Kidney (tissue), 13 donors: ENCODE measurements at regions not wholly inside any gene's neighbourhood (a gene's known extent, or its start where the extent isn't known, plus 50 kb on each side); places are given as distances from the start of the nearest gene placed in this dataset.

Experiments used
- DNase-seq, 5 donors: peaks; one replicate each; pipeline ENCODE4 v3.0.0-alpha.2; 2013 to 2020
- FAIRE-seq: peaks from 2 replicates; lab custom pipeline; 2012; peaks lifted over from hg19 to GRCh38; lab: Jason Lieb, UNC
- H3K27ac ChIP-seq, 2 donors: one replicate each; pipeline ENCODE4 v1.7.0; 2013; ENCODE audit warnings: low read depth in 2 of 2, low read length in 2 of 2, inconsistent platforms in 1 of 2
- H3K27me3 ChIP-seq: one replicate; pipeline ENCODE4 v1.7.1; 2013; ENCODE audit warnings: low read length, inconsistent platforms; ENCODE audit not compliant: control insufficient read depth, insufficient read depth
- H3K36me3 ChIP-seq, 3 donors: one replicate each; pipeline versions ENCODE4 v1.7.0 to v1.7.1; 2013; ENCODE audit warnings: low read length in 3 of 3, control low read depth in 1 of 3, inconsistent platforms in 1 of 3; ENCODE audit not compliant: insufficient read depth in 3 of 3, control insufficient read depth in 2 of 3
- H3K4me1 ChIP-seq, 3 donors: one replicate each; pipeline versions ENCODE4 v1.7.0 to v1.7.1; 2013; ENCODE audit warnings: low read length in 3 of 3, inconsistent platforms in 1 of 3, low read depth in 1 of 3; ENCODE audit not compliant: control insufficient read depth in 2 of 3, insufficient read depth in 2 of 3
- H3K4me3 ChIP-seq, 3 donors: one replicate each; pipeline versions ENCODE4 v1.7.0 to v1.8.1; 2013; ENCODE audit warnings: low read length in 3 of 3, control low read depth in 1 of 3, inconsistent platforms in 1 of 3
- H3K9ac ChIP-seq, 3 donors: one replicate each; pipeline versions ENCODE4 v1.7.0 to v1.7.1; 2013; ENCODE audit warnings: low read length in 3 of 3, control low read depth in 1 of 3, inconsistent platforms in 1 of 3
- H3K9me3 ChIP-seq, 3 donors: one replicate each; pipeline versions ENCODE4 v1.7.0 to v1.7.1; 2013; ENCODE audit warnings: low read length in 3 of 3, control low read depth in 1 of 3, inconsistent platforms in 1 of 3; ENCODE audit not compliant: control insufficient read depth in 2 of 3, insufficient read depth in 1 of 3
- CTCF ChIP-seq: IDR thresholded peaks from 3 replicates; pipeline ENCODE4 v1.5.1; 2012; ENCODE audit warnings: mild to moderate bottlenecking, moderate library complexity, borderline replicate concordance; ENCODE audit not compliant: insufficient read depth; ENCODE audit errors: extremely low read depth
- intact Hi-C: fragments of 100-400 bp; cut with DNase I; formaldehyde crosslinking; loops from one replicate; pipeline ENCODE4 v1.11.1; 2022
- donor health status: control.
- donor health status: control.
- donor health status: control.
- donor health status: control.
- donor health status: control.
- donor health status: DM: yes; HTN: yes; CAD: no.
- donor health status: Normal renal cell carcinoma (clear cell type).

GRCh38 chr2:66014450-66014849 lies 420.5 kb upstream of the MEIS1 start:
- Histone ChIP-seq H3K27me3 (no peaks in the 10 kb centered on the region), H3K9ac (no peak overlapping the region), H3K4me1 (no peaks in the 10 kb centered on the region), H3K36me3 (no peaks in the 10 kb centered on the region), H3K4me3 (no peak overlapping the region), H3K27ac (no peak overlapping the region), H3K9me3 (no peaks in the 10 kb centered on the region)
- FAIRE-seq = no peak
- no peak for DNase-seq
- TF ChIP-seq CTCF = no peak
- intact Hi-C loops = no loop called here

GRCh38 chr2:66013456-66013855 lies 421.5 kb upstream of the MEIS1 start:
- Histone ChIP-seq H3K36me3 (no peaks in the 10 kb centered on the region), H3K9me3 (no peaks in the 10 kb centered on the region), H3K4me3 (no peak overlapping the region), H3K27me3 (no peaks in the 10 kb centered on the region), H3K4me1 (no peaks in the 10 kb centered on the region), H3K27ac (no peak overlapping the region), H3K9ac (no peak overlapping the region)
- no peak for FAIRE-seq
- intact Hi-C loops = no loop called here
- DNase-seq = no peak
- TF ChIP-seq CTCF = no peak

- DNase-seq = no peak
- Histone ChIP-seq H3K4me1 (no peaks in the 10 kb centered on the region), H3K36me3 (no peaks in the 10 kb centered on the region), H3K9me3 (no peaks in the 10 kb centered on the region), H3K27me3 (no peaks in the 10 kb centered on the region), H3K9ac (no peak overlapping the region), H3K4me3 (no peak overlapping the region), H3K27ac (no peak overlapping the region)
- no peak for TF ChIP-seq CTCF
- intact Hi-C loops = no loop called here
- no peak for FAIRE-seq
Measured at GRCh38 chr2:66003931-66004330, 431.0 kb upstream of the MEIS1 start.

GRCh38 chr2:66001538-66001937 lies 433.4 kb upstream of the MEIS1 start:
- Histone ChIP-seq H3K4me1 (no peaks in the 10 kb centered on the region), H3K9me3 (no peaks in the 10 kb centered on the region), H3K9ac (no peak overlapping the region), H3K27me3 (no peaks in the 10 kb centered on the region), H3K36me3 (no peaks in the 10 kb centered on the region), H3K4me3 (no peak overlapping the region), H3K27ac (no peak overlapping the region)
- intact Hi-C loops = no loop called here
- FAIRE-seq = no peak
- TF ChIP-seq CTCF = no peak
- DNase-seq = no peak
